HCT116 (cell line): ENCODE measurements at regions not wholly inside any gene's neighbourhood (a gene's known extent, or its start where the extent isn't known, plus 50 kb on each side); places are given as distances from the start of the nearest gene placed in this dataset.

ENCODE experiments used
- ATAC-seq: fragments of 200-7000 bp; cut with Tn5 transposase; 2 replicates; pipeline ENCODE4 v1.9.1; 2020; ENCODE audit warnings: mild to moderate bottlenecking, moderate library complexity
- BruUV-seq: library from RNA; stranded (reverse); fragments of 400-500 nt; replicated peaks from 2 replicates; lab custom pipeline; 2021; lab: Mats Ljungman, UMichigan
- CTCF ChIA-PET: fragments of 300-600 bp; sonication (Branson Sonifier 250); formaldehyde crosslinking; loops from one replicate; lab custom pipeline; 2021; ENCODE audit warnings: antibody characterized with exemption; lab: Charles Lee
- POLR2A ChIA-PET: fragments of 300-600, 350-600 bp; sonication (Branson Sonifier 250); formaldehyde crosslinking; loops from one replicate; lab custom pipeline; 2021; ENCODE audit warnings: antibody characterized with exemption; lab: Charles Lee
- RAD21 ChIA-PET, 2 experiments: fragments of 300-600 bp; sonication (Branson Sonifier 250); formaldehyde crosslinking; loops; one replicate each; lab custom pipeline; 2023; ENCODE audit warnings: low total read pairs in 2 of 2; ENCODE audit not compliant: uncharacterized antibody in 2 of 2, unreplicated experiment in 2 of 2, low non-redundant PET in 1 of 2; lab: Charles Lee
- DNase-seq: peaks from one replicate; pipeline ENCODE4 v3.0.0-alpha.2; 2010; ENCODE audit warnings: low read depth, low spot score
- H2AFZ ChIP-seq: fragments of 200-600 bp; shearing (Covaris generic), sonication (generic); 2 replicates; pipeline ENCODE4 v1.6.1; 2017; ENCODE audit warnings: low read depth, mixed run types, mixed read lengths, antibody characterized with exemption, low read length; ENCODE audit not compliant: poor library complexity, severe bottlenecking
- H3K27ac ChIP-seq: 2 replicates; pipeline ENCODE4 v1.5.1; 2012; ENCODE audit warnings: low read depth, low read length
- H3K27me3 ChIP-seq: fragments of 200-600 bp; sonication (generic); 2 replicates; pipeline ENCODE4 v1.6.1; 2016; ENCODE audit warnings: mixed run types, low read length, mixed read lengths; ENCODE audit not compliant: insufficient read depth
- H3K36me3 ChIP-seq, 2 experiments: fragments of 200-500 bp in 1 of 2; fragments of 200-600 bp in 1 of 2; sonication (Bioruptor generic) in 1 of 2; sonication (generic) in 1 of 2; 2 replicates each; pipeline versions ENCODE4 v1.5.1 to v1.6.1; 2014 to 2016; ENCODE audit warnings: low read length in 2 of 2, inconsistent platforms in 1 of 2, mixed read lengths in 1 of 2, mixed run types in 1 of 2; ENCODE audit not compliant: insufficient read depth in 2 of 2, control insufficient read depth in 1 of 2
- H3K4me1 ChIP-seq, 2 experiments: fragments of 200-600 bp in 1 of 2; sonication (generic) in 1 of 2; 2 replicates each; pipeline versions ENCODE4 v1.5.1 to v1.6.1; 2012 to 2017; ENCODE audit warnings: low read length in 2 of 2, inconsistent platforms in 1 of 2, mild to moderate bottlenecking in 1 of 2, mixed read lengths in 1 of 2, mixed run types in 1 of 2, moderate library complexity in 1 of 2; ENCODE audit not compliant: insufficient read depth in 2 of 2, control insufficient read depth in 1 of 2
- H3K4me2 ChIP-seq: fragments of 200-600 bp; sonication (generic); 2 replicates; pipeline ENCODE4 v1.6.1; 2017; ENCODE audit warnings: mixed run types, low read length, mixed read lengths
- H3K4me3 ChIP-seq, 2 experiments: fragments of 200-600 bp in 1 of 2; sonication (generic) in 1 of 2; replicated peaks in 1 of 2; 2 replicates each; pipeline ENCODE4 v1.5.1; 2011 to 2016; ENCODE audit warnings: low read length in 2 of 2, control low read depth in 1 of 2, low read depth in 1 of 2, mild to moderate bottlenecking in 1 of 2, mixed read lengths in 1 of 2, mixed run types in 1 of 2
- H3K79me2 ChIP-seq: fragments of 200-600 bp; sonication (generic); 2 replicates; pipeline ENCODE4 v1.6.1; 2017; ENCODE audit warnings: mild to moderate bottlenecking, mixed run types, low read length, moderate library complexity, mixed read lengths; ENCODE audit not compliant: insufficient read depth
- H3K9ac ChIP-seq: fragments of 200-600 bp; sonication (generic); 2 replicates; pipeline ENCODE4 v1.6.1; 2016; ENCODE audit warnings: low read length, mixed read lengths
- H3K9me2 ChIP-seq: fragments of 200-600 bp; sonication (generic), shearing (Covaris generic); 2 replicates; pipeline ENCODE4 v1.6.1; 2017; ENCODE audit warnings: mixed run types, mild to moderate bottlenecking, moderate library complexity; ENCODE audit not compliant: insufficient read depth
- H3K9me3 ChIP-seq, 2 experiments: fragments of 200-500 bp in 1 of 2; fragments of 200-600 bp in 1 of 2; sonication (Bioruptor generic) in 1 of 2; sonication (generic) in 1 of 2; 2 replicates each; pipeline ENCODE4 v1.6.1; 2014 to 2017; ENCODE audit warnings: low read length in 2 of 2, mixed read lengths in 2 of 2, inconsistent platforms in 1 of 2, low read depth in 1 of 2, mild to moderate bottlenecking in 1 of 2, mixed run types in 1 of 2, moderate library complexity in 1 of 2; ENCODE audit not compliant: control insufficient read depth in 1 of 2, insufficient read depth in 1 of 2
- H4K20me1 ChIP-seq: fragments of 200-600 bp; sonication (generic), shearing (Covaris generic); 2 replicates; pipeline ENCODE4 v1.6.1; 2017; ENCODE audit warnings: mixed run types, mild to moderate bottlenecking, moderate library complexity; ENCODE audit not compliant: insufficient read depth
- EGR1 ChIP-seq: IDR thresholded peaks from 2 replicates; pipeline ENCODE4 v1.6.1; 2012; ENCODE audit warnings: low read depth
- ELF1 ChIP-seq: IDR thresholded peaks from 2 replicates; pipeline ENCODE4 v1.6.1; 2012; ENCODE audit warnings: low read depth, borderline replicate concordance
- EZH2 ChIP-seq: fragments of 200-600 bp; sonication (generic); IDR thresholded peaks from 2 replicates; pipeline ENCODE4 v1.6.1; 2017; ENCODE audit warnings: antibody characterized with exemption, mixed run types
- JUND ChIP-seq: IDR thresholded peaks from 2 replicates; pipeline ENCODE4 v1.6.1; 2012
- MAX ChIP-seq: IDR thresholded peaks from 2 replicates; pipeline ENCODE4 v1.6.1; 2012
- POLR2AphosphoS5 ChIP-seq: IDR thresholded peaks from 2 replicates; pipeline ENCODE4 v1.6.1; 2011; ENCODE audit warnings: mild to moderate bottlenecking, low read depth, low read length, moderate library complexity
- RAD21 ChIP-seq: IDR thresholded peaks from 2 replicates; pipeline ENCODE4 v1.6.1; 2012; ENCODE audit warnings: low read depth, mild to moderate bottlenecking
- SIN3A ChIP-seq: IDR thresholded peaks from 2 replicates; pipeline ENCODE4 v1.6.1; 2012; ENCODE audit warnings: low read depth
- SRF ChIP-seq: IDR thresholded peaks from 2 replicates; pipeline ENCODE4 v1.6.1; 2012; ENCODE audit warnings: low read depth
- TCF7L2 ChIP-seq: IDR thresholded peaks from 2 replicates; pipeline ENCODE4 v1.7.0; 2011; ENCODE audit warnings: borderline replicate concordance, inconsistent platforms; ENCODE audit not compliant: insufficient read depth, insufficient read length; ENCODE audit errors: extremely low read depth
- ZBTB33 ChIP-seq: IDR thresholded peaks from 2 replicates; pipeline ENCODE4 v1.6.1; 2011; ENCODE audit warnings: mild to moderate bottlenecking, low read length, moderate library complexity; ENCODE audit not compliant: insufficient replicate concordance; ENCODE audit errors: extremely low read depth
- ZFX ChIP-seq: fragments of 450-650 bp; IDR thresholded peaks from 2 replicates; pipeline ENCODE4 v1.6.1; 2017
- ZNF274 ChIP-seq: fragments of 200-500 bp; sonication (Bioruptor generic); IDR thresholded peaks from 2 replicates; pipeline ENCODE4 v1.6.1; 2014; ENCODE audit warnings: mild to moderate bottlenecking, low read depth, low read length, inconsistent platforms
- intact Hi-C: fragments of 100-400 bp; cut with micrococcal nuclease; formaldehyde crosslinking; loops from 2 replicates; pipeline ENCODE4 v1.10.0; 2022
- TF ChIP-seq, protein P1 (sequence below), 3 experiments: fragments of 200-600 bp in 1 of 3; sonication (generic) in 1 of 3; IDR thresholded peaks in 2 of 3; conservative IDR thresholded peaks in 1 of 3; 2 replicates each; pipeline ENCODE4 v1.5.1; 2012 to 2017; ENCODE audit warnings: low read depth in 2 of 3, low read length in 2 of 3, antibody characterized with exemption in 1 of 3, borderline replicate concordance in 1 of 3, control low read depth in 1 of 3, mild to moderate bottlenecking in 1 of 3, mixed read lengths in 1 of 3, mixed run types in 1 of 3, moderate library complexity in 1 of 3; ENCODE audit not compliant: insufficient read depth in 1 of 3

DNA sequence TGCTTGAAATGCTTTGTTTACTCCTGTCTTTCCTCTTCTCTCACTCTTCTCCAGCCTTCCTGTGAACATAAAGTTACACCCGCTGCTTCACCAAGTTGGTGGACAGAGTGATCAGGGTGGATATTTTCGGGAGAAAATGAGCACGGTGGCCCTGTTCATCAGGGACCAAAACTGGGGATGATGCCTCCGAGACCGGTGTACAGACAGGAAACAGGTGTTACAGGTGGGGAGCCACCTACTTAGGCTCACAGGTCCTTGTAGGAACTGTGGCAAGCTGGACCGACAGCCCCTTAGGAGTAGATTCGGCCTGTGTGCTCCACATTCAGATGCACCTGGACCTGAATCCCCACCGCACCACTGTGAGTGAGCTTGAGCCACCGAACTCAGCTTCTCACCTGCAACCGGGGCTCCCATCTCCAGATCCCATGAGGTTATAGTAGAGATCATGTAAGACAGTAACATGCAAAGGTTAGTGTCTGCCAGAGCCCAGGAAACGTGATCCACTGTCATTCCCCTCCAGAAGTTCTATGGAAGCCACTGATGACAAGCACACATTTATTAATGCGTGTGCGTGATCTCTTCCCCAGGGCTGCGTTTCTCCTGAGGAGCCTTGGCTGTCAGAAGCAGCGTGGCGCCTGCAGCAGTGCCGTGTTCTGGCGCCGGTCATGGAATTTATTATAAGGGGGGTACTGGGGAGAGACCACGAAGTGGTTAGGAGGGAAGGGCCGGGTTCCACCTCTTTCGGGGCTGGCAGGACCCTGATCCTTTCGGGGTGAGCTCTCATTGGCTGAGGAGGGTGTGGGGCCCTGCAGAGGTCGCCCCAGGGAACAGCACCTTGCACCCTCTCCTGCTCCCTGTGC is 94.2 kb downstream of the ERMARD start:
- Histone ChIP-seq H3K4me2 (no peak overlapping the region), H3K9me2 (no peaks in the 10 kb centered on the region), H3K4me3 (no peak overlapping the region), H3K9me3 (no peaks in the 10 kb centered on the region), H4K20me1 (no peaks in the 10 kb centered on the region), H3K4me1 (no peaks in the 10 kb centered on the region), H2AFZ (no peak overlapping the region), H3K27me3 (peaks cover 16% of the 10 kb centered on the region; the same call in 1 of the 2 replicates), H3K36me3 (no peaks in the 10 kb centered on the region), H3K27ac (no peak overlapping the region), H3K79me2 (no peaks in the 10 kb centered on the region), H3K9ac (no peak overlapping the region)
- intact Hi-C loops, result no loop called here
- no TSS peak for BruUV-seq
- RAD21 ChIA-PET, result no interaction called here
- POLR2A ChIA-PET, result no interaction called here
- ATAC-seq (no peak), DNase-seq (no peak)
- CTCF ChIA-PET, result interaction anchor here (1.5 kb wide), 1 partner anchor 14 kb away, joined by 6 read pairs; no protein-coding TSS in a partner anchor
- TF ChIP-seq SIN3A (no peak), EGR1 (no peak), ZFX (no peak), RAD21 (no peak), TCF7L2 (no peak), POLR2AphosphoS5 (no peak), ZNF274 (no peak), MAX (no peak), EZH2 (no peak), SRF (no peak), JUND (no peak), ELF1 (no peak), ZBTB33 (no peak)
- TF ChIP-seq, protein P1, sequence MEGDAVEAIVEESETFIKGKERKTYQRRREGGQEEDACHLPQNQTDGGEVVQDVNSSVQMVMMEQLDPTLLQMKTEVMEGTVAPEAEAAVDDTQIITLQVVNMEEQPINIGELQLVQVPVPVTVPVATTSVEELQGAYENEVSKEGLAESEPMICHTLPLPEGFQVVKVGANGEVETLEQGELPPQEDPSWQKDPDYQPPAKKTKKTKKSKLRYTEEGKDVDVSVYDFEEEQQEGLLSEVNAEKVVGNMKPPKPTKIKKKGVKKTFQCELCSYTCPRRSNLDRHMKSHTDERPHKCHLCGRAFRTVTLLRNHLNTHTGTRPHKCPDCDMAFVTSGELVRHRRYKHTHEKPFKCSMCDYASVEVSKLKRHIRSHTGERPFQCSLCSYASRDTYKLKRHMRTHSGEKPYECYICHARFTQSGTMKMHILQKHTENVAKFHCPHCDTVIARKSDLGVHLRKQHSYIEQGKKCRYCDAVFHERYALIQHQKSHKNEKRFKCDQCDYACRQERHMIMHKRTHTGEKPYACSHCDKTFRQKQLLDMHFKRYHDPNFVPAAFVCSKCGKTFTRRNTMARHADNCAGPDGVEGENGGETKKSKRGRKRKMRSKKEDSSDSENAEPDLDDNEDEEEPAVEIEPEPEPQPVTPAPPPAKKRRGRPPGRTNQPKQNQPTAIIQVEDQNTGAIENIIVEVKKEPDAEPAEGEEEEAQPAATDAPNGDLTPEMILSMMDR (IDR thresholded peaks at IDR 0.05 in 2 of 3, conservative IDR thresholded peaks at IDR 0.05 in 1 of 3; ENCODE audit: borderline replicate concordance in 1 of 3, insufficient read depth in 1 of 3, low read depth in 2 of 3, low read length in 2 of 3), result no peak
